8988T (cell line): ENCODE measurements at regions not wholly inside any gene's neighbourhood (a gene's known extent, or its start where the extent isn't known, plus 50 kb on each side); places are given as distances from the start of the nearest gene placed in this dataset.

Source experiments
- DNase-seq: peaks from one replicate; pipeline ENCODE4 v3.0.0; 2011

DNA sequence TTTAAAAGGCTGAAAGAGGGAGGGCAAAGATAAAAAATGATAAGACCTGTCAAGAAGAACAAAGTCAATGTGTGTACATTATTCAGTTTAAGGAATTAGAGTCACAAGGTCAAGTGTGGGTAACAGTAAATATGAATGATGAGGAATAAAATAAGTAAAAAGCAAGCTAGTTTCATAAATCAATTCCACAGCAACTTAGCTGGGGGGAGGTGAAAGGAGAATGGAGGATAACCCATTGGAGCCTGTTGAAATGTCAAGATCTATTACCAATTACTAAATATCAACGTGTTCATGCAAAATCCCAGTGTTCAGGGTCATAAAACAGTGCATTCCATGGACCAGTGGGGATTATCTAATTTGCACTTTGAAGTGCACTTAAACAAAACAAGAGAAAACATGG, 242.9 kb downstream of the TBX18 start:
- DNase-seq: no peak

DNA sequence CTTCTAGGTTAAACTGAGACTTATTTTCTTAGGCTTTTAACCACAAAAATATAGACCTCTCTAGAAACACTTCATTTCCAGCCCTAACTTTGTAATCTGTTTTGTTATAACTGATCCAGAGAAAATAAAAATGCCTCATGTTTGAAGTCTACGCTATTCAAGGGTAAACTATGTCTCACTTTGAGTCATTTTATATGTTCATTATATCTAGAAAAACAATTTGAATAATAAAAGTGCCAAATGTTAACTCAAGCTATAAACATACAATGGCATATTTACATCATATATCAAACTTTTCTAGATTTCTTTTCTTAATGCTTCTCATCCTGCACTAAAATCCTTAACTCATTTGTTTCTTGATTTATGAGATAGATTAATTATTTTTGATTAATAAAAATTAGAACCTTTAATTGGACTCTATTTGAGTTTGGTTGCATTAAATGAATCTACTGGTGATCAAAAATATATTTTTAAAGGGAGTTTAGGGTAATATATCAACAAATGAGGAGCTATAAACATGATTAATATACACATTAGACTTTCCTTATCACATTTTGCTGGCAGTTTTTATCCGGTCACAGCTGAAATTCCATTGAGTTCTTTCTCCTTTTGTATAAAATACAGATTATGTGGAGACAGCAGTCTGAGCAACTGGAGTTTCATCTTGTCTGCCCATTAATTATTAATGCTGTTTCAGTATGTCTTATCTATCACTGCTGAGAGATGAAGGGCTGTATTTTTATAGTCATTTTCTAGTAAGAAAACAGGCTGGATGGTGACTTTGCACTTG, 246.5 kb downstream of the TBX18 start:
- DNase-seq: no peak

DNA sequence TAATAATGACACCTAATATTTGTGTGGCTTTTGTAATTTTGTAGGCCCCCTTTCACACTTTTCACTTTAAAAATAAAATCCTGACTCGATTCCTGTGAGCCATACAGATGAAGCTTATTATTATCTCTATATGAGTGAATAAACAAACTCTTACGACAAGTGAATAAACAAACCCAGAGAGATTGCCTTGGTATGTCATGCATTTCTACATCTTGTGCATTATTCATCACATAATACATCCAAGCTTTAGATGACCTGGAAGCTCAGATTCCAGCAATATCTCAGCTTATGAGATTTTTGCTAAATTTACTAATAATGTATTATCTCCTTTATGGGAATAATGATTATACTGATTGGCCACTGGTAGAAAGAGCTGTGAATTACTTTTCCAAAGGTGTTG, 248.2 kb downstream of the TBX18 start:
- no peak for DNase-seq

DNA sequence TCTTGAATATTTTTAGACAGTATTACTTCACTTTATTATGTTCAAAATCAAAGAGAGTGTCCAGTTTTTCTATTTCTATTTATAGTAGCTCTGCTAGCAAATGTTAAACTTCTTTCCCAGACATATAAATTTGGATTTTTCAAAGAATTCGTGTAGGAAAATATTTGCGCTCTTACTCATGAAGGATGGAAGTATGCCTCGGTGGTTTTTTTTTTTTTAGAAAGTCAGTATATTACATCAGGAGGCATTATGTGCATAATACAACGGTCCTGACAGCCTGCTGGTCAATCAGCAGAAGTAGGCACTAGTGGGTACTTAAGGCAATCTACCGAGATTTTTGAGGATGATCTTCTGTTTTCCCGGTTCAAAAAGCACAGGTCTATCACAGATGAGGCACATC, 249.3 kb downstream of the TBX18 start:
- no peak for DNase-seq

DNA sequence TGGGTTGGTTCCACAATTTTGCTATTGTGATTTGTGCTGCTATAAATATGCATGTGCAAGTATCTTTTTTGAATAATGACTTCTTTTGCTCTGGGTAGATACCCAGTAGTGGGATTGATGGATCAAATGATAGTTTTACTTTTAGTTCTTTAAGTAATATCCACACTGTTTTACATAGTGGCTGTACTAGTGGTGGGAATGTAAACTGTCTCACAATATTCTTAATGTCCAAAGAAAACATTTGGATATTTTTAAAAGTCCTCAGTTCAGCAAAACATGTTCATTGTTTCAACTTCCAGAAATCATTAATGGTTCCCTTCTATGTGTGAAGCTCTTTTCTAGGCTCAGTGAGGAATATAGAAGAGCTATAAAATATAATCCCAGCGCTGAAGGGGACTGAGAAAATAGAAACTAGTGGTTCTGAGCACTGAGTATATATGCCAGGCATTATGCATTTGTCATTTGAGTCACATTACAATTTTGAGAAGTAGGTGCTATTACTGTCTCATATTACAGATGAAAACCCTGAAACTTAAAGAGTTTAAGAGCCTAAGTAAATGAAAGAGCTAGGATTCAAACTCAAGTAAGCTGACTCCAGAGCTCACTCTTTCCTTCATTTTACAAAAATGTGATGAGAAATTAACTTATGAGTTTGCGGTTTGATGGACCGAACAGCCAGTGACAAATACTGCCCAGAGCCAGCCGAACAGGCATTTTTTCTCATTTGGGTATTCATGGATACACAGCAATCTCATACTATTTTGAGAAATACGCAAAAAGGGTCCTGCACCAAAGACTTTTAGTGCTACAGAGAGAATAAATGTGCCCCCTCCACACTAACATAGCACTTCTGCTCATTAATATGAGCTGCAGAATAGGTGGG, 250.1 kb downstream of the TBX18 start:
- DNase-seq: no peak

DNA sequence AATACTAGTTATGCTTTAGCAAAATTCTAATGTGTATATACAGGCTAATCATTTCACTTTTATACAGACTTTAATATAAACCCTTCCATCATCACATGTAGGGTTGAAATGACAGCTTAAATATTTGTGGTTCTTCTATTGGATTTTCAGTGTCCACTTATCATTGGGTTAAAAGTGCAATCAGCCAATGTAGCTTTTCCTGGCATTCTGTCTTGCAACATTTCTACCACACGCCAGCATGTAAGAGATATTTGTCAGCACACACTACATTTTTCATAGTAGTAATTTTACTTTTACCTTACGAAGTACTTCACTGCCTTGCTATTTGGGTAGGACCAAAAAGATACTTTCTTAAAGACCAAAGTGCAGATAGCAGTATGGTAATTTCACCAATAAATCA, 252.0 kb downstream of the TBX18 start:
- DNase-seq: no peak

DNA sequence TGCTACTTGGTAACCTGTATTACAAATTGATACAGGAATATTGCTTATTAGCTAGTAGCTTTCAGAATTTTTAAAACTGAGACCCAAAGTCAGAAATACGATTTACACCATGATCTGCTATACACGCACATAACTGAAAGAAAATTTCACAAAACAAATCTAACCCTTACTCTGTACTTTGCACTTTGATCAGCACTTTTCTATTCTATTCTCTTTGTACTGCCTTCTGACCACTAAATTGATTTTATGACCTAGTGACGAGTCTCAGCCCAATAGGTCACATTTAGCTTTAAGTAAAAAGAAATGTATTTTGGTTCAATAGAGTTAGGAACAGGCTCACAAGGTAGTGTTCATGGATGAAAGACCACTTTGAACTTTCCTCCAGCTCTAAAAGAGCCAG, 252.5 kb downstream of the TBX18 start:
- no peak for DNase-seq

DNA sequence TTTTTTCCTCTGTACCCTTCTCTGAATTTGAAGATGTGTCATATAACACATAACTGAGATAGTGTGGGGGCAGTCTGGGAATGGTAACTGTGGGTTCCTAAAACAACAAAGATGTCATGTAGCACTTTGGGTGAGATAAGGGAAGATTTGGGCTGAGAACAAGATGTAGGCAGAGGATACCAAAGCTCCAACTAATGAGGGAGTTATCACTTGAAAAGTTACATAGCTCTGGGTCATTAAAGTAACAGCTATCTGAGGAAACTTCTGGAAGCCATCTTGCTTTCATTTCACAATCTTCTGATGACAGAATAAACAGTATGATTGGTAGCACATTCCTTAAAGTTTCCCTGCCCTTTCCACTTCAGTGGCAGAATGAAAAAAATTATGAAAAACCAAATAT, 255.4 kb downstream of the TBX18 start:
- no peak for DNase-seq

DNA sequence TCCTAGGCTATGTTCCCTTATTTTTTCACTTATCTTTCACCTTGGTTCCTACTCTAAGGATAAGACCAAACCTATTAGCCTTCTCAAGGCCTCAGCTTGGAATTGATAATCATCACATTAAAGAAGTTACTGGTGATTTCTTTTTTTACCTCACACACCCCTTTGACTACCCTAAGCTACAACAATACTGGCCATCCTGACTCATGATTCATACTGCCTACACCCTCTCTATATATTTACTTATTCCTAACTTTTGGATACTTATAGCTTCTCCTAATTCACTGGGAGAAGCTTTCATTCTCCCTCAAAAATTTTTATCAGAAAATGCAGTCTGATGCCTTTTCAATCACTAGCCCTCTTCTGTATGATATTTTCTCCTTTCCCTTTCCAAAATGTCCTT, 256.1 kb downstream of the TBX18 start:
- DNase-seq: no peak

DNA sequence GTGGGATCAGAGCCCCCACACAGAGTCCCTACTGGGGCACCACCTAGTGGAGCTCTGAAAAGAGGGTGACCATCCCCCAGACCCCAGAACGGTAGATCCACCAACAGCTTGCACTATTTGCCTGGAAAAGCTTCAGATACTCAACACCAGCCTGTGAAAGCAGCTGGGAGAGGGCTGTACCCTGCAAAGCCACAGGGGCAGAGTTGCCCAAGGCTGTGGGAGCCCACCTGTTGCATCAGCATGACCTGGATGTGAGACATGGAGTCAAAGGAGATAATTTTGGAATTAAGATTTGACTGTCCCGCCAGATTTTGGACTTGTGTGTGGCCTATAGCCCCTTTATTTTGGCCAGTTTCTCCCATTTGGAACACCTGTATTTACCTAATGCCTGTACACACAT, 260.4 kb downstream of the TBX18 start:
- DNase-seq: no peak

DNA sequence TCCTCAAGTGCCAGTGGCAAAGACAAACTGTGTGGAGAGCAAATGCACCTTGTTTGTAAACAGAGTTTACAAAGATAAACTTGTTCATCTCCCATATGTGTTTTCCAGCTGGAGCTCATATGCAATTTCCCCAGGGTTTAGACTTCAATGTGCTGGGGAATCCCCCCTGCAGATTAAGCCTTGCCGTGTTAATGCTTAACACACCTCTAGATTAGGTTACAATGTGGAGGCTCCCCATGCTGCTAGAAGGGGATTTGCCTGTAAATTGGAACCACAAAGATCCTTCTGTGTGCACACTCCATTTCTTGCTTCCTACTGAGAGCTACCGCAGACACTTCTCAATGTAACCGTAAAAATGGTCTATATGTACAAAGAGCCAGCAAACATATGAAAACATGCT, 263.1 kb downstream of the TBX18 start:
- DNase-seq: no peak

DNA sequence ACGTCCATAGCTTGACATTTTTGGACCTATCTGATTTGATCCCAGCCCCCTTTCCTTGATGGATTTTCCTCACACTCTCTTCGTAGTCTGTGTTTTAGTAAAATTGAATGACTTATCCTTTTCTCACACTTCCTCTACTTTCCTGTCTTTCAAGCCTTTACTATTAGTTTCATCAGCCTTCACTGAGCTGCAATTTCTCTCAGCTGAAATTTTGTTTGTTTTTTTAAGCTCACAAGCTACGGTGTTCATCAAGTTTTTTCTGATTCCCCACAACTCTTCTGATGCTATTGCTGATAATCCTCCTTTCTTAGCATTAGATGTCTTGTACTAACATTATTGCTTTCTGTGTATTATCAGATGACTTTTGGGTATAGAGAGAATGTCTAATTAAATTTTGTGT, 263.7 kb downstream of the TBX18 start:
- no peak for DNase-seq

DNA sequence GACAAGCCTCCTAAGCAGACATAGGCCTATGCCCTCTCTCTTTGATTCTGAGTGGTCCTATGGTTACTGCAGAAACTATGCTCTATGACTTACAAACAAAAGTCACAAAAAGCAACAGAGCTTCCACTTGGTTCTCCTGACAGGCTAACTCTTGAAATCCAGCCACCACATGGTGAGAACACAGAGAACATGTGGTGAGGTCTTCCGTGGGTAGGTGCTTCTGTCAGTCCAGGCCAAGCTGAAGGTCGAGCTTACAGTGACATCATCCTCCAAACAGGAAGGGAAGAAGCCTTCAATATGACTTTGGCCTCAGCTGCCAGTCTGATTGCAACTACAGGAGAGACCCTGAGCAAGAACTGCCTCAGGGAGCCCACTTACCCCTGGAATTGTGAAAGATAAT, 265.5 kb downstream of the TBX18 start:
- no peak for DNase-seq

DNA sequence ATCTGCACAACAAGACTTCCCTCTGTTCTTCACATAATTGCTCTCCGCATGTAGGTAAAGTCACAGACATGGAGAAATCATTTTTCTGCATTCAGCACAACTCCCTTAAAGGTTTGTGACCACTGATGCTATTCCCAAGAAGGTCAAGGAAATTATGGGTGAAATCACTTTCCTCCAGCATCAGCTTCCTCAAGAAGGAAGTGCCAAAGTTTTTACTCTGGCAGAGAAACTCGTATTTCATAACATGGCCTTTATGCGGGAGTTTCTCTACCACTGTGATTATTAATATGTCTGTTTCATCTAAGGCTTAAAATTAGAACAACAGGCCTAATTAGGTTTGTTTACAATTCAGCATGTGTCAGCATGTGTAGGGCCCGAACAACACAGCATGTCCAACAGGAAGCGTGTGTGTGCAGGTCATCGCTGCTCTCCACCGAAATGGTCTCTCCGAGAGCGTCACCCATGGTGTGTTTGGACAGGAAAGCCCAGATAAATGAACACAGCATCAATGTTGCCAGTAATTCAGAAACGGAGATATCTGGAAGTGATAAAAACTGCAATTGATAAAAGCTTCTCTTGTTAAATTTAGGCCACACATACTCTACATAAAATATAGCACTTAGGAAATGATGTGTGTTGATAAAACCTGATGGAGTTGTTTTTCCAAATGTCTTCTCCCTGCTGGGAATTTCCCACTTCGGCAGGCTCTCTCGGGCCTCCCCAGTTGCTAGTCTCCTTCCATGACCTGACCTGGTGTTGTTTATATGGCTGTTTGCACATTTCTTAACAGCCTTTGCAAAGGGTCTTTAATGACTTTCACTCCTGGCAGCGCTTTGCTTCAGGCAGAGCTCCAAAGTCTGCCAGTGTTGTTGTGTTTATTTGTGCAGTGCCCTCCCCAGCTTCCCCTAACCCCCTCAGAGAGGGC, 265.1 kb upstream of the CEP162 start:
- no peak for DNase-seq

DNA sequence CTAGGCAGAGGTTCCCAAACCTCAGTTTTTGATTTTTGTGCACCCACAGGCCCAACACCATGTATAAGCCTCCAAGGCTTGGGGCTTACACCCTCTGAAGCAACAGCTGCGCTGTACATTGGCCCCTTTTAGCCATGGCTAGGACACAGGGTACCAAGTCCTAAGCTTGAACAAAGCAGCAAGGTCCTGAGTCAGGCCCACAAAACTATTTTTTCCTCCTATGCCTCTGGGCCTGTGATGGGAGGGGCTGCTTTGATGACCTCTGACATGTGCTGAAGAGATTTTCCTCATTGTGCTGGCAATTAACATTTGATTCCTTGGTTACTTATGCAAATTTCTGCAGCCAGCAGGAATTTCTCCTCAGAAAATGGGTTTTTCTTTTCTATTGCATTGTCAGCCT, 262.2 kb upstream of the CEP162 start:
- no peak for DNase-seq

DNA sequence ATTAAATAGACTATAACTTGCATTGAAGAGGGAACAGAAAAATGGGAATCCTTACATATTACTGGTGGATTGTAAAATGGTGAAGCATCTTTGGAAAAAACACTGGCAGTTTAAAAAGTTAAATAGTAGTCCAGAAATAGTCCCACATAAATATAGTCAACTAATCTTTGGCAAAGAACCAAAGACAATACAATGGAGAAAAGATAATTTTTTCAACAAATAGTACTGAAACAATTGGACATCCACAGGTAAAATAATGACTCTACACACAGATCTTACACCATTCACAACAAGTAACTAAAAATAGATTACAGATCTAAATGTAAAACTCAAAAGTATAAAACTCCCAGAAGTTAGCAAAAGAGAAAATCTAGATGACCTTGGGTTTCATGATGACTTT, 259.1 kb upstream of the CEP162 start:
- no peak for DNase-seq

DNA sequence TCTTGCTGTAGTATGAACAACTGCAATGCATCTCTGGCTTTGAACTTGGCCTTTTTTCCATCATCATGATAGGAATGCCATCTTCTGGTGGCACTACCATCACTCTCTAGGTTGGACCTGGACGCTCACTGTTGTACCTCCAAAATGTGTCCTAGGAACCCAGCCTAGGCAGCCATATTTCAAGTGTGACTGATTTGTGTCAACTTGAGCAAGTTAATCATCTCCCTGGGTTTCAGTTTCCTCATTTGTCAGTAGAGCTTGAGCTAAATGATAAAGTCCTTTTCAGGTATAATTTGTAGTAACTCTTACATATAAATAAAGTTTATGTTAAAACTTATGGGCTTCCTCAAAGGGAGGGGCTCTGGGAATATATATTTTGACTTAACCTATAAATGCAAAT, 241.7 kb upstream of the CEP162 start:
- DNase-seq: no peak

DNA sequence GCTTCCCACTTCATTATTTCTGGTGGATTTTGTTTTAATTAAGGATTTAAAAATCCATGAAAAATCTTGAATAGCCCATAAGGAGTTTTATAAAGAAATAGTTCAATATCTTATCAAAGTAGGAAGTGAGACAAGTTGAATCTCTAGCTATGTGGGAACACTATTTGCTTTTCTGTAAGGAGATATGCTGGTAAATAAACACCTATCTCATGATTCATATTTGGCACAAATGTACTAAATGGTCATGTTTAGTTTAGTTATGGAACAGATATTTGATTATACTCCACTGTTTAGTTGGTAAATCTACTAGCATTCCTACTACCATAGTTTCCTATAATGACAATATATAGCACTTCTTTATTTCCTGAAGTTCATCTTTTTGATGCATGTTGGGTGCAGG, 239.9 kb upstream of the CEP162 start:
- no peak for DNase-seq

DNA sequence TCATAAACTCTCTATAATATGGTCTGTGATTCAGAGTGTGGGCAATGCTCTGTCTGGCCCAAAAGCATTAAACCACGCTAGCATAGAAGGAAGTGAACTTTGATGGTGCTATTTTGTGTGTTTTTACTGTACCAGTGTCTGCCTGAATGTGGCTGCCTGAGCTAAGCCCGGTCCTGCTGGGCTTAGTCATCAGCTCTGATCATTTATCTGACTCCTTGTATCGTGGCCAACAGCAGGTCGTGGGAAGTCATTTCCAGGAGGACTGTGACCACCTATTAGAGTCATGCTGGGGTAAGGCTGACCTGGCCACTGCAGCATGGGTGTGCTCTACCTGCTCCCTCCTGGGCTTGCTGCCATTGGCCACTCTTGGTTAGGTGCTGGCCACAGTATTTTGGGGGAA, 239.1 kb upstream of the CEP162 start:
- no peak for DNase-seq

DNA sequence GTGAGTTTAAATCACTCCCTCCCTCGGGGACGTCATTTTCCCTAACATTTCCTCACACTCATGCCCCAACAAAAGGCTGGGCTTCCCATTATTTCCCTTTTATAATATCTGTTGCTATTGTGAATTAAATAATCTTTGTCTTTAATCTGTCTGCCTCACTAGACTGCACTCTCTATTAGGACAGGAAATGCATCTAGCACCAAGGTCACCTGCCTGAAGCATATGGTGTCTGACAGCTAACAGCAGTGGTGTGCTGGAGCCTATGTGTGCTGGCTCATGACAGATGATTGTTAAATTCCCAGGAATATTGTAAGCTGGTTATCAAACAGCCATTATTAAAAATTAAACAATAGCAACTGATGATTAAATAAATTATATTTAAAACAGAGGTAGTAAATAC, 237.0 kb upstream of the CEP162 start:
- no peak for DNase-seq

DNA sequence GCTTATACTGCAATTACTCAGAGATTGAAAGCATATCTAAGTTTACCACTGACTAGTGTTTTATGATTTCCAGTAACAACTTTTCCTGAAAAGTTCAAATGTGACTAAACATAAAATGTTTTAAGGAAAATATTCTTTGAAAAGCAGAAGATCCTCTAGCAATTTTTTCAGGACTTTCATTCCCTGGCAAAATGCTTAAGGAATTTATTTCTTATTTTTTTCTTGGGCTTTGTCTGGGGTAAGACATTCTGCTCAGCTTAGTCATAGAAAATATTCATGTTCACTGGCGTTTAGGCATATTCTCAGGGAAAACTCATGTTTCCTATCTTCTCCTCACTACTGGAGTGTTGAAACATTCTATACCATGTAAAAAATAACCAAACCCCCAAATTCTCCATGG, 235.3 kb upstream of the CEP162 start:
- no peak for DNase-seq

DNA sequence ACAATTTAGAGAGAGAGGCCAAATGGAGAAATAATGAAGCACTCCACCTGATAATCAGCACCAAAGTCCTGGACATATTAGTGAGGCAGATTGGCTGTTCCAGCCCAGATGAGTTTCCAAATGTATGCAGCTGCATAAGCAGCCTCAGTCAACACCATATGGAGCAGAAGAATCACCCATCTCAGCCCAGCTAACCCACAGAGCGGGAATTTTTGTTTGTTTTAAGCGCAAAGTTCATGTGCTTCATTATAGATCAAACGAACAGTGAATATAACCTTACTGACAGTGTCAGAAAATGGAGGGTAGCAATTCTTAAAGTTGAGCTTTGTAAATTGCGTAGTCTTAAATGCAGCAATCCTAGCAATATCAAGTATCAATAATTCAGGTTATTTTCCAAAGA, 234.0 kb upstream of the CEP162 start:
- no peak for DNase-seq

DNA sequence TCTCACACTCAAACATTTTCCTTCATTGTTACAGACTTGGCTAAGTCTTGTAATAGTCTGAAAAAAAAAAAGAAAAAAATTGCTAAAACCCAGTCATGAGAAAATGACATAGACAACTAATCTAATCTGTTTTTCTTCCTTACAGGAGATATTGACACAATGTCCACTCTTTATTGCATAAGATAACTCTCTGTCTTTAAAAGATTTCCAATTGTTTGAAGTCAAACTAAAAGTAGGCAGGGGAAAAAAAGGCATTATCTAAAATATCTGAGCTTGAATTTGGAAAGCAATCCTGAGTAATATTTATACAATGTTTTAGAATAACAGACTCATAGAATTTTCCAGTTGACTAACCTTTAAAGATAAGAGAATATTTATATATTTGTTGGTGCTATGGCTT, 233.0 kb upstream of the CEP162 start:
- DNase-seq: no peak
